CD4-positive, alpha-beta T cell treated with Interferon gamma for 1 hour (primary cell): ENCODE measurements at regions not wholly inside any gene's neighbourhood (a gene's known extent, or its start where the extent isn't known, plus 50 kb on each side); places are given as distances from the start of the nearest gene placed in this dataset.
"Not testable (repeated sequence)": the region's sequence is repeated elsewhere in the genome, so short reads cannot be mapped to it uniquely, and the experiment has no call there.

ENCODE experiments used
- DNase-seq: peaks from one replicate; pipeline ENCODE4 v3.0.0-alpha.2; 2020

DNA sequence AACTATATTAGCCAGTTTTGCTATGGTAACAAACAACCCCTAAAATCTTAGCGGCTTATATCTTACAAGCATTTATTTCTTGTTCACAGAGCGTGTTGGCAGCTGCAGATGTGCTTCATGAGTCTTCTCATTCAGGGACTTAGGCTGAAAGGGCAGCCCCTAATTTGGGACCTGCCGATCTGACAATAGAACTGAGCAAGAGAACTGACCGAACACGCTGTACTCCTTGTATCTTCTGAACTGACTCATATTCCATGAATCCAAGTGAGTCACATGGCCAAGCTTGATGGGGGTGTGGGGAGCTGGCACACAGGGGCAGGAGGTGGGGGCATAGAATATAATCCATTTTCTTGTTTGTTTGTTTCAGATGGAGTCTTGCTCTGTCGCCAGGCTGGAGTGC is 481.7 kb upstream of the CADM1 start:
- no peak for DNase-seq

DNA sequence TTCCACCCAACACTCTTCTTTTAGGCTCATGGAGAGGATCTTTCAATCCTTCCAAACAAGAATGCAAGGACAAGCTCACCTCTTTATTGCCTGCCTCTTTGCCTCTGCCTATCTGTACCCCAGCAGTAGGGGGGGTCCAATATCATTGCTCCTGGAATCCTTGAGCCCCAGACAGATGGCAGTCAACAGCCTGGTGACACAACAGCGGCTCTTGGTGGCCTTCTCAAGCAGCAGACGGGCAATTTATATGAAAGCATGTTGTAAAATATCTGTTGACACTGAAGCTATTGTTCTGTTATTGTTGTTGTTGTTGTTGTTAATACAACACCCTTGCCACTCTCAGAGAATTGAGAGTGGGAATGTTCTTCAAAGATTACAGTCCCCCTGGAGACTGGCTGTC is 480.0 kb upstream of the CADM1 start:
- DNase-seq, result no peak

DNA sequence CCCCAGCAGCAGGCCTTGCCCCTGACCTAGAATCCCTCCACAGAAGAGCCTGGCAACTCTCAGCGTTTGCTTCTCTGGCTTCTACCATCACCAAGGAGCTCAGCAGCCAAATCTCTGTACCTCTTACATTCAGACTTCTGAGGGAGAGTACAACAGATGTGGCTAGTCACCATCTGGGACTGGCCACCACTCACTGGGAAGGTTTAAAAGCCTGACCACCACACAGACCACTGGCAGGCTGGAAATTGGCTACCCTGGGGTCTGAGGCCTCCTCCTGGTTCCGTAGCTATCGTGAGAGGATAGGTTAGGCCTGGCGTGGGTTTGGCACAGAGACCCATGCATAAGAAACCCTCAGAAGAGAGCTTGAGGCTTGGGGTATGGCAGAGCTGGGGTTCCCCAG is 478.5 kb upstream of the CADM1 start:
- no peak for DNase-seq

DNA sequence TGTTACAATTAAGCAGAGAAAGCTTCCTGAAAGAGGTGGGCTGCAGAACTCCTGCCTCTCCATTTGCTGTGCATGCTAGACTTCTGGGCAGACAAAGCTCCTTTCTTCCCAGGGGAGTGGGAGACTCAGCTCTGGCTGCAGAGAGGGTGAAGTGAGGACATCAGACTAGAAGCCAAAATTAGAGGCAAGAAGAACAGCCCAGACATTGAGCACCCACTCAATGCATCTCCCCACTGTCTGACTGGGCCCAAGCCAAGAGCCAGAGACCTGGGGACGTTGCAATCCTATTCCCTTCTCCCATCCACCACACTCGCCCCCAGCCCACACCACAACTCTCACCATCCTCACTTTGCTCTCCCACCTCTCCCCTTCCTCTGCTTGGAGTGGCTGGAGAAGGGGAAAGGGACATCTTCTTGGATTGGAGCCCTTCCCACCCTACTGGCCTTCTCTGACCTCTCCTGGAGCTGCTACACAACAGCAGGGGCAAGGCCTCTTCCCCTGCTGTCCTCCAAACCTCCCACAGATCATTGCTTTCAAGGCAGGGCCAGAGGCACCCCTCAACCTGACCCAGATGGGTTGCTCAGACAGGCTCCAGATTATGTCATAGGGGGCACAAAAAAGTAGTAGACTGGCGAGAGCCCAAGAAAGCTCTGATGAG is 477.7 kb upstream of the CADM1 start:
- DNase-seq, result no peak

DNA sequence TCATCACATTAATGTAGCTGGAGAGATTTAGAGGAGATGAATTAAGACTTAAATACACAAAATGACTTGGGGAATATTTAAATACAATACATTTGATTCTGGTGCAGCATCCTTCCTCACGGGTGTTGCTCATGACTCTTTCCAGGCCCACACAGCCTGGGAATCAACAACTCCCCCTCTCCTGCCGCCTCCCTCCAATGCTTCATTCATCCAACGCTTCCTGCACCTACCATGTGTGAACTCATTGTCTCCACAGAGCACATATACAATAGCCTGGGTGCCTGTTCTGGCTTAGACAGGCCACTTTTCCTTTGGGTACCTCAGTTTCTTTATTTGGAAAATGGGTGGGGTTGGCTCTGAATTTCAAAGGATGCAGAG is 476.9 kb upstream of the CADM1 start:
- DNase-seq, result no peak

DNA sequence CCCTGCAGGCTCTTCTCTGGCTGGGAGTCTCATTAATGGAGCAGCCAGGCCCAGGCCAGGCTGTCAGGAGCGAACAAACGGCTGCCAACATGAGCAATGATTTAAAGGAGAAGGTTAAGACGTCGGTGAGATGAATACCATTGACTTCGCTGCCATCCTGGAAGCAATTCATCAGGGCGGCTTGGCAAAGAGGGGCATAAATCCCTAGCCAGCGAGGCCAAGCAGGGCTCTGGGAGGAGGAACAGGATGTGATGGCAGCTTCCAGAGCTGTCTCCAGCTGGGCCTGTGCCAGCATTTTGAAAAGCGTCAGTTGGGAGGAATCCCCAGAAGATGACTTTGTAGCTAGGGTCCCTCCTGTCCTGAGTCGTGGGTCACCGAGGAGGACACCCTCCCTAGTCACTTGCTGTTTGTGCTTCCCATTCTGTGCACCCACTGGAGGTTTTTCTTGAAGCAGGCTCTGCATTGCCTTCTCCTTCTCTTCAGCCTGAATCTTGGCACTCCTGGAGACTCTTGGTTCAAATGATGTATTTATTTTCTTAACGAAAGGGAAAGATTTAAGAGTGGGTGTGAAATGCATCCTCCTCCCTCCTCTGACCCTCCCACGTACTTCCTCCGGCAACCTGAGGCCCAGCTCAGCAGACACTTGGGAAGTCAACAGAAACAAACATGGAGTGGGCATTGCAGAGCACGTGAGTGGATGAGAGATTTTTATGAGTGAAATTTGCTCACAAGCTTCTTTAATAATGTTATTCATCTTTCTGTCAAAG is 476.3 kb upstream of the CADM1 start:
- no peak for DNase-seq

DNA sequence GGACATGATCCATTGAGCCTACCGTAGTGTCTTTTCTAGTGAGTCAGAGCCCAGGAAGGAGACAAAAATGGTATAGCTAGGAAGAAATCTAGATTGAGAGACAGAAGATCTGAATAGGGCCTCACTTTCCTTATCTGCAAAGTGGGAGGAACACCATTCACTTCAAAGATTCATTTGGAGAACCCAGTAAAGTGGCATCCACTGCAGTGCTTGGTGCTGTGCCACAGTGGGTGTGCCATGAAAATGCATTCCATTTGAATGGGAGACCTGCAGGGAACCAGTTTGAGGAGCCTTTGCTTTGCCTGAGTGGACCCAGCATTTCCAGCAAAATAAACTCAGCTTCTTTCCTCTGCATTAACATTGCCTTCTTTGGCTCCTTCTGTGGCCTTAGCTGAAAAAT is 470.5 kb upstream of the CADM1 start:
- DNase-seq, result no peak

DNA sequence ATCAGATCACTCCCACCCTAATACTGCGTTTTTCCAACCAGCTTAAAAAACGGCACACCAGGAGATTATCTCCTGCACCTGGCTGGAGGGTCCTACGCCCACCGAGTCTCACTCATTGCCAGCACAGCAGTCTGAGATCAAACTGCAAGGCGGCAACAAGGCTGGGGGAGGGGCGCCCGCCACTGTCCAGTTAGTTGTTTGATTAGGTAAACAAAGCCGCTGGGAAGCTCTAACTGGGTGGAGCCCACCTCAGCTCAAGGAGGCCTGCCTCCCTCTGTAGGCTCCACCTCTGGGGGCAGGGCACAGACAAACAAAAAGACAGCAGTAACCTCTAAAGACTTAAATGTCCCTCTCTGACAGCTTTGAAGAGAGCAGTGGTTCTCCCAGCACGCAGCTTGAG is 463.0 kb upstream of the CADM1 start:
- not testable (repeated sequence) for DNase-seq

DNA sequence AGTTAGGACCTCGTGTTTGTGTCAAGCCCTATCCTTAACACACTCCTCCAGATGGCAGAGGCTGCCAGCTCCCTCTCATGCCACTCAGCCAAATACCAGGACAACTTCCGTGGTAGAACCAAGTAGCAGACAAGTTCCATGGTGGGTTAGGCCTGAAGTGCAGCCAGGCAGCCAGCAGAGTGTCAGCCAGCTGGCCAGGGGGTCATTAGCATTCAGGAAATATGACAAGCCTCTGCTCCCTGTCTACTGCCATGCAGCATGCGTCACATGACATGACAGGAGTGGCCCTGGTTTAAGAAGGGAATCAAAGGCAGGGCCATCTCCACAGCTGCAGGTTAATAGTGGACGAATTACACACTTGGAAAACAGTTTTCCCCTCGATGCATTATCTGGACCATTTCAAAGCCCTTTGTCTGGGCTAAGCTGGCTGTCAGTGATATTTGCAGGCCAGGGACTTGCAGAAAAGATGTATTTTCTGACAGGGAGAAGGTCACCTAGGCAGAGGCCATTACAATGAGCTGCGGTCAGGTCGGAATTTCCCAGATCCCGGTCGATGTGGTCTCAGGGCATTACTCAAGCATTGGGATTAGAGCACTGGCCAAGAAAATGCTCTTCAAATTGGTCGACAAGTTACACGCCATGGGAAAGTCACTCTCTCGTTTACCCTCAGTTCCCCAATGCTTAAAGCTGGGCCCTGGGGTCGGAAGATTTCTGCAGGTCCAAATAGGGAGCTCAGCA is 461.7 kb upstream of the CADM1 start:
- DNase-seq, result no peak

DNA sequence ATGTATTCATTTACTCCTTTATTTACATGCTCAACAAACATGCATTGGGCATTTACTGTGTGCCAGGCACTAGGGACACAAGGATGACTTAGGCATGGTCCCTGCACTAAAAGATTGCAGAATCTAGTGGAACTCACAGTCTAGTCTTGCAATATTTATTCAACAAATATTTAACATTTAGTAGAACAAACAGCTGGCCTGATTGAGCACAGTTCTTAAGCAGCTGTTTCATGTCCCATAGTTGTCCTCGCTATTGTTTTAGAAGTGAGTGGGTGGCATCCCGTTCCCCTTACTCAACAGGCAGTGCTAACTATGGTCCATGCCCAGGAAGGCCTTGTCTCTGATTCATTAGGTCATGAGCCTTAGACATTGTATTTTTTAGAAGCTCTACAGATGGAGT is 459.9 kb upstream of the CADM1 start:
- DNase-seq, result no peak

DNA sequence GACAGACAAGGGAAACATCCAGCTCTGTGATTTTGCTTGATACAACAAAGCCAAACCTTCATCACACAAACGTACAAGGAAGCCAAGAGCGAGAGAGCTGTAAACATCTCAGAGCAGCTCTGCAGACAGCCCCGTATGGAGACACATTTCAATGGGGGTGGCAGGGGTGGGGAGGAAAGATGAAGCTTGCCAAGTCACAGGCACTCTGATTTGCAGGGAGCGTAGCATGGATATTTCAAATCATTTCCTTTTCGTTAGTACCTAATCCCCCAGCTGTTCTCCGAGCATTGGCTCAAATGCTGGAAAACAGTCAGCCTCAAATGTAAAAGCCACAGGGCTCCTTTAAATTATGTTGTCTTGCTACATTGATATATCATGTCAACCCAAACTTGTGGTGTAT is 458.9 kb upstream of the CADM1 start:
- DNase-seq, result no peak

DNA sequence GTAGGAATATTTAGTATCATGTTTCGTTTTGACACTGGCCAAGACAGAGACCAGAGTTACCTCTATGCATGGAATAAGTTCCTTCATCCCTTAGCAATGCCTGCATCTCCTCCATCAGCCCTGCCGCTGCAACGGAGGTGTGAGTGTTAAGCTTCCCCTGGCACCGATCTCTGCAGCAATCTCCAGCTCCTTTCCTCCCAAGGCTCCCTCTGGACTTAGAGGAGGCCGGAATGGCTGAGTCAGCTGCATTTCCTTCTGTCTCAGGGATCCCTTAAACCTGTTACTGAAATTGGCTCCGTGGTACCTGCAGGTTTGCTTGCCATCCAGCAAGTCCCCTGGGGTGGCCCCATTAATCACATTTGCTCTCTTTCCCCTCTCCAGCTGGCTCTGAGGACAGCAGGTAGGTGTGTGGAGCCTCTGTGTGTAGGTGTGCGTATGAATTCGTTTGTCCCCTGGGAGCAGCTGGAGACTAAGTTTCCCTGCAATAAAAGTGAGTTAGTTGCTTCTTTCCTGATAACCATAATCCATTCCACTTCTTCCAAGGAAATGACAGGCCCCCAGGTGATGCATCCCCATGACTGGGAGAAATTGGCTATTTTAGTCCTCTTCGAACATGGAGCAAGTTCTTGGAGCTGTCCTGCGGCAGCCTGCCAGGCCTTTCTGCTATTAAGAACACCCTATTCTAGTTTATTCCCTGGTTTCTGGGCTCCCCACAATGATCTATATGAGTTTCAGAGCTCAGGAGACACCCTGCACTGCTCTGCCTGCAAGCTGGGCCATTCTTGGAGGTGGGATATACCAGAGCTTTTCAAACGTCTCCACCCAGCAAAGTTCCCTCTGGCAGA is 457.2 kb upstream of the CADM1 start:
- DNase-seq, result no peak

DNA sequence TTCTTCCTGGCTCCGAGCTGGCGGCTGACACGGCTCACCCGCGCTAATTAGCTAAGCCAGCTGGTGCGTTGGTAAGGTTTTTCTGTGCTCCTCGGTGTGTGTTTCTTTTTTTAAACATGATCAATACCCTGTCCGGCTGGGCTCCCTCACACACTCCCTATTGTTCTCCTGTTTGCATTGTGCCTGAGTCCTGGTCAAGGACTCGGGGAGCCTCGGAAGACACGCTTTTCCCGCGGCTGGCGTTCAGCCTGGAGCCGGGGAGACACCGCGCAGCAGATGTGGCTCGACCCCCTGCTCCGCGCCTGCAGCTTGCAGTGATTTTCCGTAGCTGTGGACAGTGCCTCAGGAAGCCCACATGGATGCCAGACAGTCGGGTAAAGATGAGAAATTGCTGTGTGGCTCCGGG is 454.9 kb upstream of the CADM1 start:
- no peak for DNase-seq

DNA sequence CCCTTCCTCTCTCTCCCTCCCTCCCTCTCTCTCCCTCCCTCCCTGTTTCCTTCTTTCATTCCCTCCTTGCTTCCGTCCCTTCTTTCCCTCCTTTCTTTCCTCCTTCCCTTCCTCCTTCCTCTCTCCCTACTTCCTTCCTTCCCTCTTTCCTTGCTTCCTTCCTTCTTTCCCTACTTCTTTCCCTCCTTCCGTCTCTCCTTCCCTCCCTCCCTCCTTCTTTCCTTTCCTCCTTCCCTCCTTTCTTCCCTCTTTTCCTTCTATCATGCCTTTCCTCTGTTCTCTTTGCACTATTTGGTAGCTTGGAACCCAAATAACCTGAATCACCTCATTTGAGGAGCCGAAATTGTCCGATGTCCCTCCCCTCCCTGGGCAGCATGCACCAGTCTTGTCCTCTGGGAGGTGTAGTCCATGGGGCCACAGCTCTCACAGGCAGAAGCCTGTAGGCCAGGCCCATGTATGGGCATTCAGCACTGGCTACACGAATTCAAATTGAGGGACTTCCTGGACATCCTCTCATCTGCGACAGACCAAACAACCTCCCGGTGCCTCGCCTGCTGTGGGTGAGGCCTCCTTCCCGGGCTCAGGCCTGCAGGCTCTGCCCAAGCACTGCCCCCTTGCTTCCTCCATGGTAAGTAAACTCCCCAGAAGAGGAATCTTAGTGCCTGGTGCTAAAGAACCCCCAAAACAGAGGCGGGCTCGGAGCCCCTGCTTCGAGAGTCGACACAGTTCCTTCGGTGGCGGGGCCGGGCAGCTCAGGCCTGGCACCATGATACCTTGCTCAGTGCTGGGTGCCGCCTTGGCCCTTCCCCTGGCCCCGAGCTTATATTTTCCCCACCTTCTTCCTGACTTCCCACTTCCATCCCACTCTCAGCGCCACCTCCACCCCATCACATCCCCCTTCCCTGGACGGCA is 454.1 kb upstream of the CADM1 start:
- no peak for DNase-seq

DNA sequence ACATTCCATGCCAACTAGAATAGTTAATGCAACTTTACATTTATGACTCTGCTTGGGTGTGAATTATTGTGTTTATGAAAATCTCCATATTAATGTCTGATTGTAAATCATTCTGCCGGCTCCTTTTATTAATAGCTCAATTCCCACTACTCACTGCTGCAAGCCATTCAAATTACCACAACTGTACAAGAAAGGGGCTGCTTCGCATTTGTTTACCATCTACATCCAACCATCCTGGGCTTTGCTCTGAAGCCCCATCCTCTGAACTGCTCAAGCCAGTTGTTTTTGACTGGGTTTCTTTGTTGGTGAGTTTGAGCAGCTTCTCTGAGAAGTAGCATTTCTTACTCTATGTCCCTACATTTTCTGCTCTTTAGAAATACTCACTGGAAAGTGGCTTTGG is 451.6 kb upstream of the CADM1 start:
- DNase-seq, result no peak

DNA sequence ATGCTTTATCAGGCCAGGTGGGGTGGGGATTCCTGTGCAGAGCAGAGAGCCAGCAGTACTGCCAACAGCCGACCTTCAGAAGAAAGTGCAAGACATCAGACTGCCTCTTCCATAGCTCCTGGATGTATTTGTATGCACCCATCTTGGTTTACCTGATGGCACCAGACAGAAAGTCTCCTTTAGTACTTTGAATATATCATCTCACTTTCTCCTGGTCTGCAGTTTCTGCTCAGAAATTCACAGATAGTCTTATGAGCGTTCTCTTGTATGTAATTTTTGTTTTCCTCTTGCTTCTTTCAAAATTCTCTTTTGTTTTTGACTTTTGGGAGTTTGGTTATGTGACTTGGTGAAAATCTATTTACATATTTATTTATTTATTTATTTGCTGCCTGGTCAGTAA is 446.4 kb upstream of the CADM1 start:
- DNase-seq, result no peak

DNA sequence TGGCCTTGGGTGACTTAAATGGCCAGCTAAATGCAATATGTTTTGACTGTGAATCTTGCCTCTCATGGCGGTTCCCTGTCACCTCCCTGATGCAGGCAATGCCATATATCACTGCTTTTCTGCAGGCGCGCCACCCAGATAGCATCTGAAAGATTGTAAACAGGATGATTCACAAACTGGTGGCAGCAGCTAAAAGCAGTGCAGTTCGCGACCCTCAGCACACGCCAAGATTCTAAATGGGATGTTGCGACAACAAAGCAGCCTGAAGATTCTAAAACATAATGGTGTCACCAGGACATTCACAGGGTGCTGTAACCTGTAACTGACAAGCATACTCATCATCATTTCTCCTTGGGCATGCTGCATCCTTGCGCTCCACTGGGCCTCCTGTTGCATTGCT is 440.4 kb upstream of the CADM1 start:
- no peak for DNase-seq

DNA sequence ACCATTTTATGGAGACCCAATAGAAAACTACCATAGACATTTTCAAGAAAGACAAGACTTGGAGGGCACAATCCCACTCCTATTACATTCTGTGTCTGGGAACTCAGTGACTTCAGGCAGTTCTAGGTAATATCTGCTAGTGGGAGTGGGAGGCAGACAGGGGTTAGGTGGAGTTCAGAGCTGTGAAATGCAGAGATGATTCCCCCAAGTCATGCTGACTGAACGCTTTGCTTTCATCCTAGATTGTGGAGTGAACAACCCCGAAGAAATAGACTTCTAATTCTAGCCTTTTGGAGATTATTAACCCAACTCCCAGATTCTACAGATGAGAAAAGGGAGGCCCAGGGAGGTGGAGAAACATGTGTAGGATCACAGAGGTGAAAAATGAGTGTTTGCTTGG is 437.8 kb upstream of the CADM1 start:
- DNase-seq, result no peak

DNA sequence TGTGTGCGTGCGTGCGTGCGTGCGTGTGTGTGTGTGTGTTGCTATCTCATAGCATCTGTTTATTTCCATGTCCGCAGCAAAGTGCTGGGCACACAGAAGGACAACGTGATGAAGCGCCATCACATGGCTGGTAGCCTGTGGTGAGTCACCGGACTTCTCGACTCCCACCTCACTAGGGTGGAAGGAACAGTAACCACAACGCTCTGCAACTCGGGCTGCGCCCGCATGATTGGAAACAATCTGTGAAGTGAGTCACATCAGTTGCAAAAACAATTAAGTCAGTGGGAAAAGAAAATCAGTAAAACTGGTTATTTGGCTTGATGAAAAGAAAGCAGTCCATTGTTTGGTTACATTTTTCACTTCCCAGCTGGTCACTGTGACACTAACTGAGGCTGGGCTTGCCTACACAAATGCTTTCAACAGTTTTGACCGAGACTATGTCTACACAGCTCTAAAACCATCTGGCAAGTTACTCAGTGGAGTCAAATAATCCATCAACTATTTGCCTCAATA is 437.3 kb upstream of the CADM1 start:
- DNase-seq, result peak; percentile 53

DNA sequence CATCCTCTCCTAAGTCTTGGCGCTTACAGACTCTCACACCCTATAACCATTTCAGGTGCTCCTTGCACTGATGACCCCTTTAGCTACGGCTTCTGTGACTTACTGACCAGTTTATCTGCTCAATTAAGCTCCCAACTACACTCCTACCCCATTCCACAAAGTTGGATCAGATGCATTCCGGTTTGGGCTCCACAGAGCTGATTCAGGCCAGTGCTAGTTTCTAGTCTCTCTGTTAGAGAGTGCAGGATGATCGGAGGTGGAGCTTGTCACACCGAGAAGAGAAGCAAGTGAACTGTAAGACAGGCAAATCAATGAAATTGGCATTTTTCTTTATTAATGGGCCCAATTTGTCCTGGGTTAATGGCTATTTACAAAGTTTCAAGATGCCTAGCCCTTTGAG is 436.8 kb upstream of the CADM1 start:
- no peak for DNase-seq

DNA sequence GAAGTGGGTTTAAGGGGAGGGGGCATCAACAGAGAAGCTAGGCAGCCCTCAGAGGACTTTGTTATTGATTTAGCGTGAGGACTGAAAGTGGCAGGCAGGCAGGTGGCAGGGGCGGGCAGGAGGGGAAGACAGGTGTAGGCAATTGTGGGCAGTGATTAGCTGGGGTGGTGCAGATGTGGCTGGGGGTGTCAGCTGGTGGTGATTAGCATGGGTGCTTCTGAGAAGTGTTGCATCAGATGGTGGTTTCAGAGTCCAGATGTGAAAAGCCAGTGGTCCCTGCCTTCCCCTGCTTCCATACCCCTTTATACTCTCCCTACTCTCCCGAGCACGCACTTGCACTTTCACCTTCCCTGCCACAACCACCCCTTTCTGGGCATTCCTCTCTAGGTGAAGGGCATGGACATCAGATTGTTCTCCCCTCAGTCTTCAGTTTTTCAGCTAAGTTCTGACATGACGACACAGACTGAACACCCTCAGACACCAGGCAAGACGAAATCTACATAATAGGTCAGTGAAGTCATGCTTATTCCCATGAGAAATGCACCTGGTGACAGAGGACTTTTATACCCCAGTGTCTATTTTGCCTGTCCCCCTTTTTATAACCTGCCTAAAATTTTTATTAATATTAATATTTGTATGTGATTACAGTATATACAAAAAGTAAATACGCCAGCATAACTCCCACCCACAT is 435.7 kb upstream of the CADM1 start:
- DNase-seq, result no peak
